CD4-positive, alpha-beta T cell treated with Interleukin-1 beta for 1 hour (primary cell): ENCODE measurements at regions not wholly inside any gene's neighbourhood (a gene's known extent, or its start where the extent isn't known, plus 50 kb on each side); places are given as distances from the start of the nearest gene placed in this dataset.
"Not testable (repeated sequence)": the region's sequence is repeated elsewhere in the genome, so short reads cannot be mapped to it uniquely, and the experiment has no call there.

ENCODE experiments used
- DNase-seq, 2 donors: peaks; one replicate each; pipeline ENCODE4 v3.0.0-alpha.2; 2020 to 2022

- DNase-seq, result no peak
Observed at GRCh38 chr17:70661342-70662222, 492.2 kb downstream of the KCNJ2 start.

GRCh38 chr17:70668276-70668937 is 499.1 kb downstream of the KCNJ2 start:
- no peak for DNase-seq

GRCh38 chr17:70668938-70669778 is 499.8 kb downstream of the KCNJ2 start:
- no peak for DNase-seq

- no peak for DNase-seq
Observed at GRCh38 chr17:70674061-70674460, 504.7 kb downstream of the KCNJ2 start.

GRCh38 chr17:70675070-70675590 is 505.8 kb downstream of the KCNJ2 start:
- DNase-seq, result no peak

- DNase-seq, result no peak
Observed at GRCh38 chr17:70677783-70678647, 508.7 kb downstream of the KCNJ2 start.

GRCh38 chr17:70678889-70679288 is 509.6 kb downstream of the KCNJ2 start:
- no peak for DNase-seq

- no peak for DNase-seq
Observed at GRCh38 chr17:70683936-70684335, 514.6 kb downstream of the KCNJ2 start.

- no peak for DNase-seq
Observed at GRCh38 chr17:70687421-70687820, 518.1 kb downstream of the KCNJ2 start.

GRCh38 chr17:70691150-70691549 is 521.8 kb downstream of the KCNJ2 start:
- DNase-seq, result no peak

- DNase-seq, result no peak
Observed at GRCh38 chr17:70699408-70699807, 530.1 kb downstream of the KCNJ2 start.

GRCh38 chr17:70702683-70703255 is 533.4 kb downstream of the KCNJ2 start:
- DNase-seq, result no peak

- DNase-seq, result no peak
Observed at GRCh38 chr17:70709596-70709995, 540.3 kb downstream of the KCNJ2 start.

- DNase-seq, result no peak
Observed at GRCh38 chr17:70713694-70714093, 544.4 kb downstream of the KCNJ2 start.

GRCh38 chr17:70716551-70716950 is 547.2 kb downstream of the KCNJ2 start:
- DNase-seq, result no peak

- no peak for DNase-seq
Observed at GRCh38 chr17:70717042-70717441, 547.7 kb downstream of the KCNJ2 start.

GRCh38 chr17:70736375-70736957 is 567.1 kb downstream of the KCNJ2 start:
- no peak for DNase-seq

- DNase-seq, result no peak
Observed at GRCh38 chr17:70739065-70739464, 569.7 kb downstream of the KCNJ2 start.

GRCh38 chr17:70746574-70746973 is 577.2 kb downstream of the KCNJ2 start:
- not testable (repeated sequence) for DNase-seq

GRCh38 chr17:70750983-70751382 is 581.7 kb downstream of the KCNJ2 start:
- DNase-seq, result no peak

GRCh38 chr17:70752461-70752860 is 583.1 kb downstream of the KCNJ2 start:
- not testable (repeated sequence) for DNase-seq
